ENCODE measurements at regions not wholly inside any gene's neighbourhood (a gene's known extent, or its start where the extent isn't known, plus 50 kb on each side); places are given as distances from the start of the nearest gene placed in this dataset.

GRCh38 chr3:1870738-1871137 is 227.9 kb upstream of the CNTN4 start:
- no peak overlapping the region for H3K4me3 ChIP-seq (ENCODE audit: low read depth, low read length)
- intact Hi-C loops (cut with micrococcal nuclease; ENCODE audit: unreplicated experiment) = no loop called here
- H3K27me3 ChIP-seq (replicated peaks; ENCODE audit: control insufficient read depth, insufficient read depth, low read length) = no peaks in the 10 kb centered on the region
- H3K9me3 ChIP-seq = no peaks in the 10 kb centered on the region
- BruUV-seq (replicated peaks) = no TSS peak
- Mint-ChIP-seq H3K27me3 (ENCODE audit: insufficient read depth, unreplicated experiment) (peaks cover 3% of the 10 kb centered on the region), H3K4me3 (ENCODE audit: unreplicated experiment) (no peak overlapping the region), H3K9me3 (ENCODE audit: unreplicated experiment) (no peaks in the 10 kb centered on the region), H3K27ac (ENCODE audit: unreplicated experiment) (no peak overlapping the region), H3K36me3 (ENCODE audit: insufficient read depth, unreplicated experiment) (no peaks in the 10 kb centered on the region), H3K4me1 (ENCODE audit: low read depth, unreplicated experiment) (no peaks in the 10 kb centered on the region)
- ChIA-PET CTCF (no interaction called here), POLR2A (no interaction called here)
- TF ChIP-seq CTCF (IDR thresholded peaks at IDR 0.05; ENCODE audit: insufficient read depth in 1 of 2, low read depth in 1 of 2, low read length in 1 of 2, severe bottlenecking in 1 of 2, unreplicated experiment in 1 of 2) = no peak
- no peaks in the 10 kb centered on the region for H3K4me1 ChIP-seq
- DNase-seq = no peak
- H3K36me3 ChIP-seq (ENCODE audit: control insufficient read depth, insufficient read depth, low read length) = no peaks in the 10 kb centered on the region

GRCh38 chr3:1883534-1883933 is 215.1 kb upstream of the CNTN4 start:
- no peak for DNase-seq
- H3K4me3 ChIP-seq (ENCODE audit: low read depth, low read length) = no peak overlapping the region
- no peaks in the 10 kb centered on the region for H3K9me3 Mint-ChIP-seq (ENCODE audit: unreplicated experiment)
- no peaks in the 10 kb centered on the region for H3K36me3 Mint-ChIP-seq (ENCODE audit: insufficient read depth, unreplicated experiment)
- H3K4me1 Mint-ChIP-seq (ENCODE audit: low read depth, unreplicated experiment) = no peaks in the 10 kb centered on the region
- CTCF ChIA-PET = no interaction called here
- no peak for TF ChIP-seq CTCF (IDR thresholded peaks at IDR 0.05; ENCODE audit: insufficient read depth in 1 of 2, low read depth in 1 of 2, low read length in 1 of 2, severe bottlenecking in 1 of 2, unreplicated experiment in 1 of 2)
- H3K27ac Mint-ChIP-seq (ENCODE audit: unreplicated experiment) = no peak overlapping the region
- POLR2A ChIA-PET = no interaction called here
- BruUV-seq (replicated peaks) = no TSS peak
- H3K27me3 Mint-ChIP-seq (ENCODE audit: insufficient read depth, unreplicated experiment) = no peaks in the 10 kb centered on the region
- no peaks in the 10 kb centered on the region for H3K9me3 ChIP-seq
- intact Hi-C loops (cut with micrococcal nuclease; ENCODE audit: unreplicated experiment) = no loop called here
- no peaks in the 10 kb centered on the region for H3K27me3 ChIP-seq (replicated peaks; ENCODE audit: control insufficient read depth, insufficient read depth, low read length)
- no peaks in the 10 kb centered on the region for H3K36me3 ChIP-seq (ENCODE audit: control insufficient read depth, insufficient read depth, low read length)
- no peaks in the 10 kb centered on the region for H3K4me1 ChIP-seq
- H3K4me3 Mint-ChIP-seq (ENCODE audit: unreplicated experiment) = no peak overlapping the region

GRCh38 chr3:1892459-1892858 is 206.2 kb upstream of the CNTN4 start:
- no peak overlapping the region for H3K4me3 Mint-ChIP-seq (ENCODE audit: unreplicated experiment)
- H3K4me1 ChIP-seq = no peaks in the 10 kb centered on the region
- no peak overlapping the region for H3K4me3 ChIP-seq (ENCODE audit: low read depth, low read length)
- H3K27me3 Mint-ChIP-seq (ENCODE audit: insufficient read depth, unreplicated experiment) = no peaks in the 10 kb centered on the region
- H3K9me3 Mint-ChIP-seq (ENCODE audit: unreplicated experiment) = no peaks in the 10 kb centered on the region
- CTCF ChIA-PET = no interaction called here
- H3K36me3 Mint-ChIP-seq (ENCODE audit: insufficient read depth, unreplicated experiment) = no peaks in the 10 kb centered on the region
- no peak overlapping the region for H3K27ac Mint-ChIP-seq (ENCODE audit: unreplicated experiment)
- no peak for TF ChIP-seq CTCF (IDR thresholded peaks at IDR 0.05; ENCODE audit: insufficient read depth in 1 of 2, low read depth in 1 of 2, low read length in 1 of 2, severe bottlenecking in 1 of 2, unreplicated experiment in 1 of 2)
- no peaks in the 10 kb centered on the region for H3K9me3 ChIP-seq
- no TSS peak for BruUV-seq (replicated peaks)
- H3K4me1 Mint-ChIP-seq (ENCODE audit: low read depth, unreplicated experiment) = no peaks in the 10 kb centered on the region
- POLR2A ChIA-PET = no interaction called here
- DNase-seq = no peak
- H3K36me3 ChIP-seq (ENCODE audit: control insufficient read depth, insufficient read depth, low read length) = no peaks in the 10 kb centered on the region
- H3K27me3 ChIP-seq (replicated peaks; ENCODE audit: control insufficient read depth, insufficient read depth, low read length) = no peaks in the 10 kb centered on the region
- intact Hi-C loops (cut with micrococcal nuclease; ENCODE audit: unreplicated experiment) = no loop called here
